Fibroblast of villous mesenchyme (primary cell): ENCODE measurements at regions not wholly inside any gene's neighbourhood (a gene's known extent, or its start where the extent isn't known, plus 50 kb on each side); places are given as distances from the start of the nearest gene placed in this dataset.

ENCODE experiments used
- DNase-seq: peaks from one replicate; pipeline ENCODE4 v3.0.0-alpha.2; 2010; ENCODE audit warnings: low read depth
- H3K4me3 ChIP-seq: 2 replicates; pipeline ENCODE4 v1.5.1; 2011; ENCODE audit warnings: low read depth, mild to moderate bottlenecking, low read length
- CTCF ChIP-seq: IDR thresholded peaks from 2 replicates; pipeline ENCODE4 v1.5.1; 2012; ENCODE audit warnings: low read depth, mild to moderate bottlenecking, low read length; ENCODE audit not compliant: insufficient read depth

- no peak for DNase-seq
- TF ChIP-seq CTCF = no peak
- no peak overlapping the region for H3K4me3 ChIP-seq
Observed at GRCh38 chr2:39595116-39595515, 70.6 kb upstream of the TMEM178A start.

- TF ChIP-seq CTCF = no peak
- DNase-seq = no peak
- no peak overlapping the region for H3K4me3 ChIP-seq
Observed at GRCh38 chr2:39597314-39597713, 68.4 kb upstream of the TMEM178A start.

GRCh38 chr2:39602616-39603015, 63.1 kb upstream of the TMEM178A start:
- TF ChIP-seq CTCF = no peak
- DNase-seq = no peak
- H3K4me3 ChIP-seq = no peak overlapping the region

GRCh38 chr2:39603436-39603835, 62.3 kb upstream of the TMEM178A start:
- no peak for TF ChIP-seq CTCF
- DNase-seq = peak; percentile 47
- H3K4me3 ChIP-seq = no peak overlapping the region

- H3K4me3 ChIP-seq = no peak overlapping the region
- DNase-seq = no peak
- TF ChIP-seq CTCF = no peak
Observed at GRCh38 chr2:39604866-39605265, 60.9 kb upstream of the TMEM178A start.

- DNase-seq = no peak
- no peak for TF ChIP-seq CTCF
- H3K4me3 ChIP-seq = no peak overlapping the region
Observed at GRCh38 chr2:39606585-39606984, 59.1 kb upstream of the TMEM178A start.

GRCh38 chr2:39607538-39608262, 58.0 kb upstream of the TMEM178A start:
- no peak for DNase-seq
- H3K4me3 ChIP-seq = no peak overlapping the region
- TF ChIP-seq CTCF = no peak
